C4-2B (cell line): ENCODE measurements at regions not wholly inside any gene's neighbourhood (a gene's known extent, or its start where the extent isn't known, plus 50 kb on each side); places are given as distances from the start of the nearest gene placed in this dataset.

Experiments
- ZFX ChIP-seq: fragments of 450-650 bp; IDR thresholded peaks from 2 replicates; pipeline ENCODE4 v1.6.1; 2017
- TF ChIP-seq, protein P1 (sequence below): fragments of 450-650 bp; conservative IDR thresholded peaks from 2 replicates; pipeline ENCODE4 v1.5.1; 2017; ENCODE audit warnings: mild to moderate bottlenecking

GRCh38 chr13:73873940-73874830 lies 260.0 kb downstream of the KLF12 start:
- TF ChIP-seq, protein P1, sequence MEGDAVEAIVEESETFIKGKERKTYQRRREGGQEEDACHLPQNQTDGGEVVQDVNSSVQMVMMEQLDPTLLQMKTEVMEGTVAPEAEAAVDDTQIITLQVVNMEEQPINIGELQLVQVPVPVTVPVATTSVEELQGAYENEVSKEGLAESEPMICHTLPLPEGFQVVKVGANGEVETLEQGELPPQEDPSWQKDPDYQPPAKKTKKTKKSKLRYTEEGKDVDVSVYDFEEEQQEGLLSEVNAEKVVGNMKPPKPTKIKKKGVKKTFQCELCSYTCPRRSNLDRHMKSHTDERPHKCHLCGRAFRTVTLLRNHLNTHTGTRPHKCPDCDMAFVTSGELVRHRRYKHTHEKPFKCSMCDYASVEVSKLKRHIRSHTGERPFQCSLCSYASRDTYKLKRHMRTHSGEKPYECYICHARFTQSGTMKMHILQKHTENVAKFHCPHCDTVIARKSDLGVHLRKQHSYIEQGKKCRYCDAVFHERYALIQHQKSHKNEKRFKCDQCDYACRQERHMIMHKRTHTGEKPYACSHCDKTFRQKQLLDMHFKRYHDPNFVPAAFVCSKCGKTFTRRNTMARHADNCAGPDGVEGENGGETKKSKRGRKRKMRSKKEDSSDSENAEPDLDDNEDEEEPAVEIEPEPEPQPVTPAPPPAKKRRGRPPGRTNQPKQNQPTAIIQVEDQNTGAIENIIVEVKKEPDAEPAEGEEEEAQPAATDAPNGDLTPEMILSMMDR = no peak
- no peak for TF ChIP-seq ZFX
